Trophoblast cell (in vitro differentiated cells and primary cell): ENCODE measurements at regions not wholly inside any gene's neighbourhood (a gene's known extent, or its start where the extent isn't known, plus 50 kb on each side); places are given as distances from the start of the nearest gene placed in this dataset.

Source experiments
- DNase-seq, 2 donors: peaks; one replicate each; pipeline ENCODE4 v3.0.0-alpha.2; 2016
- H2AFZ ChIP-seq: 2 replicates; pipeline ENCODE4 v1.6.1; 2013; ENCODE audit warnings: low read length, moderate library complexity, mild to moderate bottlenecking; ENCODE audit not compliant: insufficient read depth, poor library complexity
- H2AK5ac ChIP-seq: 2 replicates; pipeline ENCODE4 v1.6.1; 2013; ENCODE audit warnings: mild to moderate bottlenecking, low read length
- H2BK120ac ChIP-seq: 2 replicates; pipeline ENCODE4 v1.6.1; 2013; ENCODE audit warnings: low read length, mild to moderate bottlenecking, moderate library complexity; ENCODE audit not compliant: insufficient read depth, poor library complexity
- H2BK12ac ChIP-seq: 2 replicates; pipeline ENCODE4 v1.6.1; 2013; ENCODE audit warnings: mild to moderate bottlenecking, low read length, moderate library complexity
- H2BK5ac ChIP-seq: 2 replicates; pipeline ENCODE4 v1.6.1; 2013; ENCODE audit warnings: low read length, low read depth, moderate library complexity, mild to moderate bottlenecking; ENCODE audit not compliant: poor library complexity
- H3K14ac ChIP-seq: 2 replicates; pipeline ENCODE4 v1.6.1; 2013; ENCODE audit warnings: mild to moderate bottlenecking, low read length
- H3K18ac ChIP-seq: 2 replicates; pipeline ENCODE4 v1.6.1; 2013; ENCODE audit warnings: mild to moderate bottlenecking, low read length
- H3K23ac ChIP-seq: 2 replicates; pipeline ENCODE4 v1.6.1; 2013; ENCODE audit warnings: low read length
- H3K27ac ChIP-seq: 2 replicates; pipeline ENCODE4 v1.5.1; 2013; ENCODE audit warnings: low read depth, mild to moderate bottlenecking, inconsistent platforms, low read length, moderate library complexity
- H3K27me3 ChIP-seq: 2 replicates; pipeline ENCODE4 v1.6.1; 2013; ENCODE audit warnings: inconsistent platforms, mild to moderate bottlenecking, low read length, moderate library complexity; ENCODE audit not compliant: insufficient read depth
- H3K36me3 ChIP-seq, 2 experiments: 1 replicate in 1 of 2; 2 replicates in 1 of 2; pipeline ENCODE4 v1.6.1; 2013; ENCODE audit warnings: low read length in 2 of 2, mild to moderate bottlenecking in 2 of 2, moderate library complexity in 1 of 2; ENCODE audit not compliant: insufficient read depth in 2 of 2, control insufficient read depth in 1 of 2
- H3K4ac ChIP-seq: 2 replicates; pipeline ENCODE4 v1.6.1; 2013; ENCODE audit warnings: low read depth, mild to moderate bottlenecking, low read length, moderate library complexity
- H3K4me1 ChIP-seq, 2 experiments: 1 replicate in 1 of 2; 2 replicates in 1 of 2; pipeline ENCODE4 v1.6.1; 2013; ENCODE audit warnings: low read length in 2 of 2, mild to moderate bottlenecking in 2 of 2, moderate library complexity in 1 of 2; ENCODE audit not compliant: insufficient read depth in 2 of 2, control insufficient read depth in 1 of 2
- H3K4me2 ChIP-seq: 2 replicates; pipeline ENCODE4 v1.6.1; 2013; ENCODE audit warnings: inconsistent platforms, mild to moderate bottlenecking, low read length, moderate library complexity
- H3K4me3 ChIP-seq: 2 replicates; pipeline ENCODE4 v1.5.1; 2013; ENCODE audit warnings: mild to moderate bottlenecking, low read depth, low read length, inconsistent platforms
- H3K79me1 ChIP-seq: one replicate; pipeline ENCODE4 v1.6.1; 2013; ENCODE audit warnings: low read length
- H3K79me2 ChIP-seq: 2 replicates; pipeline ENCODE4 v1.6.1; 2013; ENCODE audit warnings: low read length, mild to moderate bottlenecking; ENCODE audit not compliant: control insufficient read depth, insufficient read depth, poor library complexity
- H3K9ac ChIP-seq: 2 replicates; pipeline ENCODE4 v1.6.1; 2013; ENCODE audit warnings: mild to moderate bottlenecking, low read length
- H3K9me3 ChIP-seq: 2 replicates; pipeline ENCODE4 v1.6.1; 2013; ENCODE audit warnings: low read depth, mild to moderate bottlenecking, control low read depth, inconsistent platforms, low read length; ENCODE audit not compliant: insufficient read depth
- H4K12ac ChIP-seq: 2 replicates; pipeline ENCODE4 v1.6.1; 2013; ENCODE audit warnings: low read depth, mild to moderate bottlenecking, low read length, moderate library complexity
- H4K8ac ChIP-seq: 2 replicates; pipeline ENCODE4 v1.6.1; 2013; ENCODE audit warnings: low read depth, mild to moderate bottlenecking, low read length, moderate library complexity
- H4K91ac ChIP-seq: one replicate; pipeline ENCODE4 v1.6.1; 2013; ENCODE audit warnings: low read depth, mild to moderate bottlenecking, low read length, moderate library complexity
- WGBS: extraction: QIAGEN DNeasy Blood & Tissue Kit; methylation state at CpG from one replicate; pipeline ENCODE4 v1.1.7; 2013; ENCODE audit warnings: missing lambda C conversion rate; ENCODE audit not compliant: insufficient read length, insufficient coverage; ENCODE audit errors: extremely low coverage; 5-methylcytosine and 5-hydroxymethylcytosine counted together

DNA sequence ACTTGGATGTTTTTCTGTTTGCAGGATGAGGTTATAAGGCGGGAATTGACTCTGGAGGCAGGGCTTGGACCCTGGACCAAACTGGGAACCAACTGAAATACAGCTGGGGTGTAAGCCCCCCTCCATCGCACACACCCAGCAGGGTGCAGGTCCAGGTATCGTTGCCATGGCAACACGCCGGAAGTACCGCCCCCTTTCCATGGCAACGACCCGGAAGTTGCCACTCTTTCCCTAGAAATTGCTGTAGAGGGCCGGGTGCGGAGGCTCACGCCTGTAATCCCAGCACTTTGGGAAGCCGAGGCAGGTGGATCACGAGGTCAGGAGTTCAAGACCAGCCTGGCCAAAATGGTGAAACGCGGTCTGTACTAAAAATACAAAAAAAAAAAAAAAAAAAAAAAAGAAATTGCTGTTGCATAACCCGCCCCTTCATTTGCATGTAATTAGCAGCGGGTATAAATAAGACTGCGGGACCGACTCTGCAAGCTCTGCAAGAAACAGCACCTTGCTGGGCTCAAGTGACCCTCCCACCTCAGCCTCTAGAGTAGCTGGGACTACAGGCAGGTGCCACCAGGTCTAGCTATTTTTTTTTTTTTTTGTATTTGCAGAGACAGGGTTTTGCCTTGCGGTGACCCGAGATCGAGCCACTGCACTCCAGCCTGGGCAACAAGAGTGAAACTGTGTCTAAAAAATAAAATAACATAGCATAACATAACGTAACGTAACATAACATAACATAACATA lies 139.6 kb downstream of the CRLF2 start:
- Histone ChIP-seq H3K4me2 (peak overlapping the region; percentile 18), H3K4me3 (no peak overlapping the region), H2AFZ (no peak overlapping the region), H4K12ac (no peak overlapping the region), H3K4ac (no peak overlapping the region), H3K4me1 (no peaks in the 10 kb centered on the region), H3K9me3 (peaks cover 2% of the 10 kb centered on the region), H3K14ac (no peak overlapping the region), H3K27me3 (no peaks in the 10 kb centered on the region), H3K9ac (no peak overlapping the region), H3K79me2 (no peaks in the 10 kb centered on the region), H2AK5ac (no peak overlapping the region), H4K8ac (no peak overlapping the region), H3K36me3 (no peaks in the 10 kb centered on the region), H2BK12ac (no peak overlapping the region), H2BK120ac (no peak overlapping the region), H4K91ac (no peak overlapping the region), H3K27ac (no peak overlapping the region), H3K18ac (no peak overlapping the region), H2BK5ac (no peak overlapping the region), H3K79me1 (no peaks in the 10 kb centered on the region), H3K23ac (no peak overlapping the region)
- DNase-seq, result no peak
- WGBS, result no CpG with 5 or more reads among the region's 24 CpGs

DNA sequence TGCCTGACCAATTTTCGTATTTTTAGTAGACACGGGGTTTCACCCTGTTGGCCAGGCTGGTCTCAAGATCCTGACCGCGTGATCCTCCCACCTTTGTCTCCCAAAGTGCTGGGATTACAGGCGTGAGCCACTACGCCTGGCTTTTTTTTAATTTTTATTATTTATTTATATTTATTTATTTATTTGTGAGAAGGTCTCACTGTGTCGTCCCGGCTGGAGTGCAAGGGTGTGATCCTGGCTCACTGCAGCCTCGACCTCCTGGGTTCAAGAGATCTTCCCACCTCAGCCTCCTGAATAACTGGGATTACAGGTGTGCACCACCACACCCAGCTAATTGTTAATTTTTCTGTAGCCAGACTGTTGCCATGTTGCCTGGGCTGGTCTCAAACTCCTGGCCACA lies 141.1 kb downstream of the CRLF2 start:
- Histone ChIP-seq H2BK5ac (no peak overlapping the region), H3K9me3 (peaks cover 2% of the 10 kb centered on the region), H3K79me2 (no peaks in the 10 kb centered on the region), H4K12ac (no peak overlapping the region), H4K8ac (no peak overlapping the region), H3K27ac (no peak overlapping the region), H2AFZ (no peak overlapping the region), H3K27me3 (no peaks in the 10 kb centered on the region), H3K23ac (no peak overlapping the region), H3K36me3 (no peaks in the 10 kb centered on the region), H3K14ac (no peak overlapping the region), H3K4me3 (no peak overlapping the region), H2BK120ac (no peak overlapping the region), H3K4me1 (no peaks in the 10 kb centered on the region), H2BK12ac (no peak overlapping the region), H3K18ac (no peak overlapping the region), H4K91ac (no peak overlapping the region), H3K4me2 (no peak overlapping the region), H2AK5ac (no peak overlapping the region), H3K79me1 (no peaks in the 10 kb centered on the region), H3K4ac (no peak overlapping the region), H3K9ac (no peak overlapping the region)
- no peak for DNase-seq
- WGBS, result no CpG with 5 or more reads among the region's 9 CpGs

DNA sequence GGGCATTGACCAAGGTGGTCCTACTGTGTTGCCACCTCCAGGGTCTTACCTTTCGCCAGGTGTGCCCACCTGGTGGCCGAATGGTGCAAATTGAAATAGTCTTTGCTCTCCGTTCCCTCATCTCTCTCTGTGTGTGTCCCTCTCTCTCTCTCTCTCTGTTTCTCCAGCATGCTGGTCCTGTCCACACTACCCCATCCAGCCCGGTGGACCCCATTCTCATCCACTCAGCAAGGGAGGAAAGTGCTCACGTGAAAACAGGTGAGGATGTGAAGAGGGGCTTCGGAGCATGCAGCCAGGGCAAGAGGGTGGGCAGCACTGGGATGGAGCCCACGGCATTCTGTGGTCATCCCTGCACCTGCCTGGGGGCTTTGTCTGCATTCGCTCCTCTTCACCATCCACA lies 150.1 kb downstream of the CRLF2 start:
- no peak overlapping the region for H2AK5ac ChIP-seq
- H4K91ac ChIP-seq, result no peak overlapping the region
- no peaks in the 10 kb centered on the region for H3K79me2 ChIP-seq
- H3K4me3 ChIP-seq, result no peak overlapping the region
- no peak overlapping the region for H3K4me2 ChIP-seq
- no peak overlapping the region for H2BK12ac ChIP-seq
- no peaks in the 10 kb centered on the region for H3K36me3 ChIP-seq
- H3K4ac ChIP-seq, result no peak overlapping the region
- H4K8ac ChIP-seq, result no peak overlapping the region
- WGBS, result no CpG with 5 or more reads among the region's 8 CpGs
- H3K18ac ChIP-seq, result no peak overlapping the region
- H3K23ac ChIP-seq, result no peak overlapping the region
- no peak overlapping the region for H2BK120ac ChIP-seq
- no peak for DNase-seq
- H3K27ac ChIP-seq, result no peak overlapping the region
- H3K4me1 ChIP-seq, result no peaks in the 10 kb centered on the region
- H3K14ac ChIP-seq, result no peak overlapping the region
- no peak overlapping the region for H3K9ac ChIP-seq
- no peaks in the 10 kb centered on the region for H3K79me1 ChIP-seq
- H3K9me3 ChIP-seq, result peaks cover 1% of the 10 kb centered on the region
- no peak overlapping the region for H2AFZ ChIP-seq
- no peaks in the 10 kb centered on the region for H3K27me3 ChIP-seq
- no peak overlapping the region for H2BK5ac ChIP-seq
- no peak overlapping the region for H4K12ac ChIP-seq

DNA sequence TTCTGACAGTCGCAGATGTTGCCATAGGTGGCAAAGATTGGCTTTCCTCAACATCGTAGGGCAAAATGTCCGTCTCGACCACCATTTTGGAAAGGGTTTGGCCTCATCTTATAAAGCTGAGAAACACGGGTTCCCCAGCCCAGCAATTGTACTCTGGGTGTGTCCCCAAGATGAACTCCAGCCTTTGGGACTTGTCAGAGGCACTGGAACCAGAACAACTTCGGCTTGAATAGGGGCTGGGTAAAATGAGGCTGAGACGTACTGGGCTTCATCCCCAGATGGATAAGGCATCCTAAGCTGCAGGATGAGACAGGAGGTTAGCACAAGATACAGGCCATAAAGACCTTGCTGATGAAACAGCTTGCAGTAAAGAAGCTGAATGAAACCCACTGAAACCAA lies 151.9 kb downstream of the CRLF2 start:
- Histone ChIP-seq H3K9ac (no peak overlapping the region), H3K4me2 (no peak overlapping the region), H3K4me3 (no peak overlapping the region), H3K27ac (no peak overlapping the region), H3K4me1 (no peaks in the 10 kb centered on the region), H4K8ac (no peak overlapping the region), H3K9me3 (peaks cover 1% of the 10 kb centered on the region), H4K91ac (no peak overlapping the region), H2BK120ac (no peak overlapping the region), H2BK5ac (no peak overlapping the region), H3K36me3 (no peaks in the 10 kb centered on the region), H2AK5ac (no peak overlapping the region), H3K23ac (no peak overlapping the region), H3K79me2 (no peaks in the 10 kb centered on the region), H3K4ac (no peak overlapping the region), H2AFZ (no peak overlapping the region), H3K27me3 (no peaks in the 10 kb centered on the region), H3K79me1 (no peaks in the 10 kb centered on the region), H4K12ac (no peak overlapping the region), H3K18ac (no peak overlapping the region), H3K14ac (no peak overlapping the region), H2BK12ac (no peak overlapping the region)
- WGBS, result no CpG with 5 or more reads among the region's 7 CpGs
- no peak for DNase-seq
